ENCODE measurements at regions not wholly inside any gene's neighbourhood (a gene's known extent, or its start where the extent isn't known, plus 50 kb on each side); places are given as distances from the start of the nearest gene placed in this dataset.

DNA sequence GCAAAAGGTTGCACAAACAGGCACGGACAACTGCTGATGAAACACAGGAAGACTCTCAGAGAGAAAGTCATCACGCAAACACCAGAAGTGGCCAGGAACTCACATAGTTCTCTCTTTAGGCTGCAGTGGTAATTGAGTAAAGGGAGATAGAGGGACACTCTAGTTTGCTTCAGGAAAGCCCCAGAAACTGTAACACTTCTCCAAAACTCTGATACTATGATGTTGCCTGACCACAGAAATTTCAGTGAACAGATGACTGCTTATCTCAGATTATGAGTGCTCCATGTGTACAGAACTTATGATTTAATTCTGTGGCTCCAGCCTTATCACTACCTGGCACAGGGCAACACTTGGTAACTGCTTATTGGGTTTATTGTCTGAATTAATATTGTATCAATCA lies 311.5 kb upstream of the GYPC start:
- Histone ChIP-seq H3K9ac (ENCODE audit: low read depth in 1 of 2, low read length in 2 of 2) (no peak overlapping the region), H3K27ac (ENCODE audit: low read depth, low read length) (no peak overlapping the region), H3K27me3 (ENCODE audit: control insufficient read depth in 1 of 2, insufficient read depth in 2 of 2, low read length in 2 of 2) (no peaks in the 10 kb centered on the region), H3K4me1 (ENCODE audit: control insufficient read depth in 1 of 2, insufficient read depth in 2 of 2, low read length in 2 of 2) (peaks cover 14 to 16% of the 10 kb centered on the region in 2 donors), H3K9me3 (ENCODE audit: control insufficient read depth in 1 of 2, low read length in 2 of 2) (no peaks in the 10 kb centered on the region), H3K4me3 (ENCODE audit: low read depth in 1 of 2, low read length in 2 of 2) (no peak overlapping the region), H3K36me3 (ENCODE audit: control insufficient read depth in 1 of 2, insufficient read depth in 2 of 2, low read length in 2 of 2) (no peaks in the 10 kb centered on the region)

DNA sequence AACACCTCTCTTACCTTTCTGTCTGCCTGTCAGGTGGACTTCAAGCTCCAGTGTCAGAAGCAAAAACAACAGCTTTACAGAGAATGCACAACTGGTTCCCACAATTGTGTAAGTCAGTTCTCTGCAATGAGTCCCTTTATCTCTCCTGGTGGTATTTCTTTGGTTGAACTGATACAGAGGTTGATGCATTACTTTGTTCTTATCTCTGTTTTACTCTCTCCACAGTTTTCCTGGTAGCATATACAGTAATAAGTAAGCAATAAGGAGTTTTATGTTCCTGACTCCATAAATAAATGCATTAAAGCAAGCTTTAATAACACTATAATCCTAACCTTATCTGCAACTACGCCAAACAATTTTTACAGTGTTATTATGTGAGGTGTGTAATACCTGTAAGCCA lies 310.3 kb upstream of the GYPC start:
- no peak overlapping the region for H3K27ac ChIP-seq (ENCODE audit: low read depth, low read length)
- no peak overlapping the region for H3K9ac ChIP-seq (ENCODE audit: low read depth in 1 of 2, low read length in 2 of 2)
- no peaks in the 10 kb centered on the region for H3K9me3 ChIP-seq (ENCODE audit: control insufficient read depth in 1 of 2, low read length in 2 of 2)
- peak overlapping the region in 1 of 2 donors; percentile 28 for H3K4me3 ChIP-seq (ENCODE audit: low read depth in 1 of 2, low read length in 2 of 2)
- no peaks in the 10 kb centered on the region for H3K27me3 ChIP-seq (ENCODE audit: control insufficient read depth in 1 of 2, insufficient read depth in 2 of 2, low read length in 2 of 2)
- peaks cover 14 to 16% of the 10 kb centered on the region in 2 donors for H3K4me1 ChIP-seq (ENCODE audit: control insufficient read depth in 1 of 2, insufficient read depth in 2 of 2, low read length in 2 of 2)
- H3K36me3 ChIP-seq (ENCODE audit: control insufficient read depth in 1 of 2, insufficient read depth in 2 of 2, low read length in 2 of 2), result no peaks in the 10 kb centered on the region

DNA sequence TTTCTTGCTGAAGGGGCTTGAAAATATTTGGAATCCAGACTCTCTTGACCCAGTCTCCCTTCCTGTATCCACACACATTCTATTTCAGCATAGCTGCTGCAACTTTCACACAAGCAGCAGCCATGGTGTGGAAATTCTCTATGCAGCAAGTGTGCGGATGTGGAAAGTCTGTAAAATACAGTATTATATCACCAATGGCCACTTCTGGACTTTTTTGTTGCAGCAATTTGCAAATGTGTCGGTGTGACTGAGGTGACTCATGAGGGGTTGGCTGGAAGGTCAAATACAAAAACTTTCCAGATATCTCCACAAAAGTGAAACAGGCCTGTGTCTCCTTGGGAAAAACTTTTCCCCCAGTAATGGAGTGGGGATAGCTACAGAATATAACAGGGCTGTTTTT lies 299.3 kb upstream of the GYPC start:
- no peak overlapping the region for H3K9ac ChIP-seq (ENCODE audit: low read depth in 1 of 2, low read length in 2 of 2)
- no peaks in the 10 kb centered on the region for H3K9me3 ChIP-seq (ENCODE audit: control insufficient read depth in 1 of 2, low read length in 2 of 2)
- H3K27me3 ChIP-seq (ENCODE audit: control insufficient read depth in 1 of 2, insufficient read depth in 2 of 2, low read length in 2 of 2), result no peaks in the 10 kb centered on the region
- H3K36me3 ChIP-seq (ENCODE audit: control insufficient read depth in 1 of 2, insufficient read depth in 2 of 2, low read length in 2 of 2), result no peaks in the 10 kb centered on the region
- no peak overlapping the region for H3K4me3 ChIP-seq (ENCODE audit: low read depth in 1 of 2, low read length in 2 of 2)
- no peak overlapping the region for H3K27ac ChIP-seq (ENCODE audit: low read depth, low read length)
- no peaks in the 10 kb centered on the region for H3K4me1 ChIP-seq (ENCODE audit: control insufficient read depth in 1 of 2, insufficient read depth in 2 of 2, low read length in 2 of 2)

GRCh38 chr2:126358122-126358521 lies 297.8 kb upstream of the GYPC start:
- Histone ChIP-seq H3K4me1 (ENCODE audit: control insufficient read depth in 1 of 2, insufficient read depth in 2 of 2, low read length in 2 of 2) (no peaks in the 10 kb centered on the region), H3K9ac (ENCODE audit: low read depth in 1 of 2, low read length in 2 of 2) (no peak overlapping the region), H3K36me3 (ENCODE audit: control insufficient read depth in 1 of 2, insufficient read depth in 2 of 2, low read length in 2 of 2) (no peaks in the 10 kb centered on the region), H3K9me3 (ENCODE audit: control insufficient read depth in 1 of 2, low read length in 2 of 2) (no peaks in the 10 kb centered on the region), H3K27ac (ENCODE audit: low read depth, low read length) (no peak overlapping the region), H3K4me3 (ENCODE audit: low read depth in 1 of 2, low read length in 2 of 2) (no peak overlapping the region), H3K27me3 (ENCODE audit: control insufficient read depth in 1 of 2, insufficient read depth in 2 of 2, low read length in 2 of 2) (no peaks in the 10 kb centered on the region)

DNA sequence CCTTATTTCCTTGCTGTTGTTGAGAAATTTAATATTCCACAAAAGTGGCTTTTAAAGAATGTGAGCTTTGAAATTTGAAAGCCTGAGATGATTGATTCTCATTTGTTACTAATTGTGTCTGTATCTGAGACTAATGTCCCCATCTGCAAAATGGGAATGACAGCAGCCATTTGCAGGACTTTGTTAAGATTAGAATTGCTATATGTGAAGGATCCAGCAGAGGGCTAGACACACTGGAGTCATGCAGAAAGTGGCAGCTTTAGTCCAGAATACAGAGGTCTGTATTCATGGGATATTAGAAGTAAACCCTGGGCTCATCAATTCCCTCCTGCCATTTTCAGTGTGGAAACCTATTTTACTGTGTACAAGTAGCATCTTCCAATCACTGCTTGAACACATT lies 296.5 kb upstream of the GYPC start:
- Histone ChIP-seq H3K9me3 (ENCODE audit: control insufficient read depth in 1 of 2, low read length in 2 of 2) (no peaks in the 10 kb centered on the region), H3K27ac (ENCODE audit: low read depth, low read length) (no peak overlapping the region), H3K36me3 (ENCODE audit: control insufficient read depth in 1 of 2, insufficient read depth in 2 of 2, low read length in 2 of 2) (no peaks in the 10 kb centered on the region), H3K9ac (ENCODE audit: low read depth in 1 of 2, low read length in 2 of 2) (no peak overlapping the region), H3K4me3 (ENCODE audit: low read depth in 1 of 2, low read length in 2 of 2) (no peak overlapping the region), H3K27me3 (ENCODE audit: control insufficient read depth in 1 of 2, insufficient read depth in 2 of 2, low read length in 2 of 2) (no peaks in the 10 kb centered on the region), H3K4me1 (ENCODE audit: control insufficient read depth in 1 of 2, insufficient read depth in 2 of 2, low read length in 2 of 2) (no peaks in the 10 kb centered on the region)

DNA sequence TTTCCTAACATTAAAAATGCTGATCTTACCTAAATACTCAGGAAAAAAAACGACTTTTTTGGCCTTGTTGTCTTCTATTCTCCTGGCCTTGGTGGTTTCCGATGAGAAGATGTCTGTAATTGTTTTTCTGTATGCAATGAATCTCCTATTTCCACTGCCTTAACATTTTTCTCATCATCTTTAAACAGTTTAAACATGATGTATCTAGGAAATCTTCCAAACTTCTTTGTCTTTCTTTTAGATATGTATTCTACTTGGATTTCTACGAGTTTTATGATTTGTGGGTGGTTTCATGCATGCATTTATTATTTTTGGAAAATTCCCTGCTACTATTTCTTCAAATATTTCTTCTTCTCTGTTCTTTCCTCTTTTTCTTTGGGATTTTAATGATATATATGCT lies 288.6 kb upstream of the GYPC start:
- Histone ChIP-seq H3K36me3 (ENCODE audit: control insufficient read depth in 1 of 2, insufficient read depth in 2 of 2, low read length in 2 of 2) (no peaks in the 10 kb centered on the region), H3K27ac (ENCODE audit: low read depth, low read length) (no peak overlapping the region), H3K4me3 (ENCODE audit: low read depth in 1 of 2, low read length in 2 of 2) (no peak overlapping the region), H3K4me1 (ENCODE audit: control insufficient read depth in 1 of 2, insufficient read depth in 2 of 2, low read length in 2 of 2) (peaks cover 4 to 7% of the 10 kb centered on the region in 2 donors), H3K9me3 (ENCODE audit: control insufficient read depth in 1 of 2, low read length in 2 of 2) (no peaks in the 10 kb centered on the region), H3K9ac (ENCODE audit: low read depth in 1 of 2, low read length in 2 of 2) (no peak overlapping the region), H3K27me3 (ENCODE audit: control insufficient read depth in 1 of 2, insufficient read depth in 2 of 2, low read length in 2 of 2) (no peaks in the 10 kb centered on the region)

DNA sequence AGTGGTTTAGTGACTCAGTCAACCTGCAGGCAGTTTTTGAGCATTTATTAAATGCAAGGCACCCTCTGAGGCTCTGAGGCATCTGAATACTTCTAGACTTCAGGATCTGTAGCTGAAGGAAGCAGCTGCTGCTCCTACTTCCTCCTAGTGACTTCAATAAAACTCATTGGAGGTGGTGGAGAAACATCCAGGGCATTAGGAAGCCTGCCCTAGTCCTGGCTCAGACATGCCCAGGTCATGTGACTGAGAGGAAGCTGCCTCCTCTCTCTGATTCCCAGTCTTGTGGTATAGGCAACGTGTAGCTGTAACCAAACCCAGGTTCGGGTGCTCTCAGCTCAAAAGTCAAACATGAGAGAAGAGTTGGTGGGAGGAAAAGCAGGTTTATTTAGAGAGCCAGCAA lies 287.2 kb upstream of the GYPC start:
- Histone ChIP-seq H3K4me1 (ENCODE audit: control insufficient read depth in 1 of 2, insufficient read depth in 2 of 2, low read length in 2 of 2) (peaks cover 7 to 9% of the 10 kb centered on the region in 2 donors), H3K9me3 (ENCODE audit: control insufficient read depth in 1 of 2, low read length in 2 of 2) (no peaks in the 10 kb centered on the region), H3K9ac (ENCODE audit: low read depth in 1 of 2, low read length in 2 of 2) (no peak overlapping the region), H3K36me3 (ENCODE audit: control insufficient read depth in 1 of 2, insufficient read depth in 2 of 2, low read length in 2 of 2) (no peaks in the 10 kb centered on the region), H3K27me3 (ENCODE audit: control insufficient read depth in 1 of 2, insufficient read depth in 2 of 2, low read length in 2 of 2) (no peaks in the 10 kb centered on the region), H3K4me3 (ENCODE audit: low read depth in 1 of 2, low read length in 2 of 2) (no peak overlapping the region), H3K27ac (ENCODE audit: low read depth, low read length) (no peak overlapping the region)

- Histone ChIP-seq H3K27me3 (ENCODE audit: control insufficient read depth in 1 of 2, insufficient read depth in 2 of 2, low read length in 2 of 2) (no peaks in the 10 kb centered on the region), H3K27ac (ENCODE audit: low read depth, low read length) (no peak overlapping the region), H3K9me3 (ENCODE audit: control insufficient read depth in 1 of 2, low read length in 2 of 2) (no peaks in the 10 kb centered on the region), H3K36me3 (ENCODE audit: control insufficient read depth in 1 of 2, insufficient read depth in 2 of 2, low read length in 2 of 2) (no peaks in the 10 kb centered on the region), H3K9ac (ENCODE audit: low read depth in 1 of 2, low read length in 2 of 2) (no peak overlapping the region), H3K4me1 (ENCODE audit: control insufficient read depth in 1 of 2, insufficient read depth in 2 of 2, low read length in 2 of 2) (peaks cover 7 to 9% of the 10 kb centered on the region in 2 donors), H3K4me3 (ENCODE audit: low read depth in 1 of 2, low read length in 2 of 2) (no peak overlapping the region)
These were observed 285.8 kb upstream of the GYPC start for GRCh38 chr2:126370201-126370600.

DNA sequence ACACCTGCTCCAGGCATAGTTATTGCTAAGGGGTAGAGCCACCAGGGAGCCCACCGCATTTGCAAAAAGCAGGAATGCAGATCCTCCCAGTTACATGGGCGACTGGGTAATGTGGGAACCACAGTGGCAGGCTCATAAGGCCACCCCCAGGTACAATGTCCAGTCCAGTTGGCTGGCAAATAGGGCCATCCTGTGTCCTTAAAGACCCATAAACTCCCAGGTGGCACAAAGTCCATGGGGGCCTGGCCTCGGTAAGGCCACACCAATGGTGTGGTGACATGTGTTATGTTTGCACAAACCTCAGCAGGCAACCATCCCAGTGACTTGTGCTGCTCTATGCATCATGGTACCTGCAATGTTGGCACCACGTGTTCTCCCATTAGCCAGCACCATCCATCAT lies 283.6 kb upstream of the GYPC start:
- Histone ChIP-seq H3K36me3 (ENCODE audit: control insufficient read depth in 1 of 2, insufficient read depth in 2 of 2, low read length in 2 of 2) (no peaks in the 10 kb centered on the region), H3K9me3 (ENCODE audit: control insufficient read depth in 1 of 2, low read length in 2 of 2) (no peaks in the 10 kb centered on the region), H3K27ac (ENCODE audit: low read depth, low read length) (no peak overlapping the region), H3K27me3 (ENCODE audit: control insufficient read depth in 1 of 2, insufficient read depth in 2 of 2, low read length in 2 of 2) (no peaks in the 10 kb centered on the region), H3K4me1 (ENCODE audit: control insufficient read depth in 1 of 2, insufficient read depth in 2 of 2, low read length in 2 of 2) (peaks cover 7 to 9% of the 10 kb centered on the region in 2 donors), H3K4me3 (ENCODE audit: low read depth in 1 of 2, low read length in 2 of 2) (no peak overlapping the region), H3K9ac (ENCODE audit: low read depth in 1 of 2, low read length in 2 of 2) (no peak overlapping the region)

DNA sequence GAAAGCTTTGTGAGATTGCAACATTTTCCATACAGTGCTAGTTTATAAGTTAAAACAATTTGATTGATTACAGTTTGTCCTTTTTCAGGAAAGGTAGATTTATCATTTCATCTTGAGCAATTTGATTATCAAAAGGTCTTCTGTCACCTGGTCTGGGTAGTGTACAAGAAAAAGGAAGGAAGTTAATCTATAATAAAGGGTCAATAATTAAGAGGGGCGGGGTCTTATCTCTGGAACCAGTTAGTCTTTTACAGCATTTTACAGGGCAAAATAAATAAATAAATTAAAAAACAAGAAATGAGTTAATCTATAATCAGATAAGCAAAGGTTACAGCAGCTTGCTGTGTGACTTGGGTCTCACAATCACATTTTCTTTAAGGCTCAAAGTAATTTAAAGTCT lies 277.8 kb upstream of the GYPC start:
- H3K27me3 ChIP-seq (ENCODE audit: control insufficient read depth in 1 of 2, insufficient read depth in 2 of 2, low read length in 2 of 2), result no peaks in the 10 kb centered on the region
- H3K4me1 ChIP-seq (ENCODE audit: control insufficient read depth in 1 of 2, insufficient read depth in 2 of 2, low read length in 2 of 2), result peaks cover 0 to 3% of the 10 kb centered on the region in 2 donors
- H3K9ac ChIP-seq (ENCODE audit: low read depth in 1 of 2, low read length in 2 of 2), result no peak overlapping the region
- no peaks in the 10 kb centered on the region for H3K36me3 ChIP-seq (ENCODE audit: control insufficient read depth in 1 of 2, insufficient read depth in 2 of 2, low read length in 2 of 2)
- no peak overlapping the region for H3K4me3 ChIP-seq (ENCODE audit: low read depth in 1 of 2, low read length in 2 of 2)
- no peak overlapping the region for H3K27ac ChIP-seq (ENCODE audit: low read depth, low read length)
- H3K9me3 ChIP-seq (ENCODE audit: control insufficient read depth in 1 of 2, low read length in 2 of 2), result no peaks in the 10 kb centered on the region

DNA sequence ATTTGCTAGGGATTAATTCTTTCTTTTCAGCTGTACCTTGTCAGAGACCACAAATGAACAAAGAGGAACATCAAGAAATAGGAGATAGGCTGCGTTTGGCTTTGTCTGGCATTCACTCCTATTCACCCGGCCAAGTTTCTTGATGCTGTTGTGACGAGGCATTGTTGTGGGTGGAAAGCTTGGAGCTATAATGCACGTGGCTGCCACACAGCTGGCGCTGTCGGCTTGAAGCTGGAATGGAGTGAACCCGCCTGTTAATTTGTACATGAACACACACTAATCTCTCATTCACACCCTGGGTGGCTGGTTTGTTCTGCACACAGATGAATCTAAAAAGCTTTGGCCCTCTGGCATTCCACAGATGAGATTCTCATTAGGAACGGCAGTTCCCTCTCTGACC lies 274.9 kb upstream of the GYPC start:
- Histone ChIP-seq H3K36me3 (ENCODE audit: control insufficient read depth in 1 of 2, insufficient read depth in 2 of 2, low read length in 2 of 2) (no peaks in the 10 kb centered on the region), H3K4me3 (ENCODE audit: low read depth in 1 of 2, low read length in 2 of 2) (no peak overlapping the region), H3K9ac (ENCODE audit: low read depth in 1 of 2, low read length in 2 of 2) (no peak overlapping the region), H3K9me3 (ENCODE audit: control insufficient read depth in 1 of 2, low read length in 2 of 2) (peaks cover 0 to 5% of the 10 kb centered on the region in 2 donors), H3K27ac (ENCODE audit: low read depth, low read length) (no peak overlapping the region), H3K27me3 (ENCODE audit: control insufficient read depth in 1 of 2, insufficient read depth in 2 of 2, low read length in 2 of 2) (no peaks in the 10 kb centered on the region), H3K4me1 (ENCODE audit: control insufficient read depth in 1 of 2, insufficient read depth in 2 of 2, low read length in 2 of 2) (peaks cover 0 to 3% of the 10 kb centered on the region in 2 donors)
